ENCODE measurements at regions not wholly inside any gene's neighbourhood (a gene's known extent, or its start where the extent isn't known, plus 50 kb on each side); places are given as distances from the start of the nearest gene placed in this dataset.
"Not testable (repeated sequence)": the region's sequence is repeated elsewhere in the genome, so short reads cannot be mapped to it uniquely, and the experiment has no call there.

- H3K27ac ChIP-seq, result no peak overlapping the region
- WGBS, result 87% methylated on average over 8 of the region's 8 CpGs
- no peak for TF ChIP-seq POLR2A (IDR thresholded peaks at IDR 0.05)
- no peak for TF ChIP-seq CTCF (IDR thresholded peaks at IDR 0.05)
- TF ChIP-seq POLR2AphosphoS5 (IDR thresholded peaks at IDR 0.05), result no peak
- no peaks in the 10 kb centered on the region for H3K9me3 ChIP-seq
- H3K4me1 ChIP-seq (replicated peaks), result no peaks in the 10 kb centered on the region
- DNase-seq (ENCODE audit: low spot score), result no peak
- no peak overlapping the region for H3K4me3 ChIP-seq
- intact Hi-C loops (cut with DNase I), result no loop called here
- no peaks in the 10 kb centered on the region for H3K36me3 ChIP-seq
- no peaks in the 10 kb centered on the region for H3K27me3 ChIP-seq (replicated peaks; ENCODE audit: insufficient read depth)
Observed at GRCh38 chr3:151675858-151676615, 57.7 kb upstream of the AADACL2 start.

- TF ChIP-seq CTCF (IDR thresholded peaks at IDR 0.05) (no peak), POLR2AphosphoS5 (IDR thresholded peaks at IDR 0.05) (no peak), POLR2A (IDR thresholded peaks at IDR 0.05) (no peak)
- H3K4me1 ChIP-seq (replicated peaks), result no peaks in the 10 kb centered on the region
- DNase-seq (ENCODE audit: low spot score), result no peak
- H3K27ac ChIP-seq, result no peak overlapping the region
- H3K27me3 ChIP-seq (replicated peaks; ENCODE audit: insufficient read depth), result no peaks in the 10 kb centered on the region
- intact Hi-C loops (cut with DNase I), result no loop called here
- no peaks in the 10 kb centered on the region for H3K36me3 ChIP-seq
- no peak overlapping the region for H3K4me3 ChIP-seq
- 58% methylated on average over 1 of the region's 1 CpG for WGBS
- H3K9me3 ChIP-seq, result no peaks in the 10 kb centered on the region
Observed at GRCh38 chr3:151673974-151674373, 59.8 kb upstream of the AADACL2 start.

- H3K27me3 ChIP-seq (replicated peaks; ENCODE audit: insufficient read depth); H3K36me3 ChIP-seq; H3K27ac ChIP-seq; H3K4me3 ChIP-seq; DNase-seq (ENCODE audit: low spot score); intact Hi-C loops (cut with DNase I); H3K9me3 ChIP-seq; H3K4me1 ChIP-seq (replicated peaks): not testable (repeated sequence)
- WGBS, result 96% methylated on average over 3 of the region's 3 CpGs
Observed at GRCh38 chr3:151667762-151668161, 66.0 kb upstream of the AADACL2 start.

GRCh38 chr3:151660885-151661284 is 72.8 kb upstream of the AADACL2 start:
- H3K36me3 ChIP-seq, result no peaks in the 10 kb centered on the region
- H3K27ac ChIP-seq, result no peak overlapping the region
- no peak overlapping the region for H3K4me3 ChIP-seq
- H3K27me3 ChIP-seq (replicated peaks; ENCODE audit: insufficient read depth), result no peaks in the 10 kb centered on the region
- intact Hi-C loops (cut with DNase I), result no loop called here
- DNase-seq (ENCODE audit: low spot score), result no peak
- H3K4me1 ChIP-seq (replicated peaks), result no peaks in the 10 kb centered on the region
- 80% methylated on average over 4 of the region's 4 CpGs for WGBS
- H3K9me3 ChIP-seq, result no peaks in the 10 kb centered on the region
- no peak for TF ChIP-seq POLR2A (IDR thresholded peaks at IDR 0.05)
- no peak for TF ChIP-seq POLR2AphosphoS5 (IDR thresholded peaks at IDR 0.05)
- TF ChIP-seq CTCF (IDR thresholded peaks at IDR 0.05), result no peak

- intact Hi-C loops (cut with DNase I), result no loop called here
- no peaks in the 10 kb centered on the region for H3K36me3 ChIP-seq
- H3K27me3 ChIP-seq (replicated peaks; ENCODE audit: insufficient read depth), result no peaks in the 10 kb centered on the region
- H3K4me3 ChIP-seq, result no peak overlapping the region
- TF ChIP-seq POLR2A (IDR thresholded peaks at IDR 0.05) (no peak), CTCF (IDR thresholded peaks at IDR 0.05) (no peak), POLR2AphosphoS5 (IDR thresholded peaks at IDR 0.05) (no peak)
- no peak overlapping the region for H3K27ac ChIP-seq
- no peak for DNase-seq (ENCODE audit: low spot score)
- H3K9me3 ChIP-seq, result no peaks in the 10 kb centered on the region
- no peaks in the 10 kb centered on the region for H3K4me1 ChIP-seq (replicated peaks)
Observed at GRCh38 chr3:151644986-151645385, 88.7 kb upstream of the AADACL2 start.

Data from prostate gland (tissue), 2 donors.